ENCODE measurements at regions not wholly inside any gene's neighbourhood (a gene's known extent, or its start where the extent isn't known, plus 50 kb on each side); places are given as distances from the start of the nearest gene placed in this dataset.
"Not testable (repeated sequence)": the region's sequence is repeated elsewhere in the genome, so short reads cannot be mapped to it uniquely, and the experiment has no call there.

DNA sequence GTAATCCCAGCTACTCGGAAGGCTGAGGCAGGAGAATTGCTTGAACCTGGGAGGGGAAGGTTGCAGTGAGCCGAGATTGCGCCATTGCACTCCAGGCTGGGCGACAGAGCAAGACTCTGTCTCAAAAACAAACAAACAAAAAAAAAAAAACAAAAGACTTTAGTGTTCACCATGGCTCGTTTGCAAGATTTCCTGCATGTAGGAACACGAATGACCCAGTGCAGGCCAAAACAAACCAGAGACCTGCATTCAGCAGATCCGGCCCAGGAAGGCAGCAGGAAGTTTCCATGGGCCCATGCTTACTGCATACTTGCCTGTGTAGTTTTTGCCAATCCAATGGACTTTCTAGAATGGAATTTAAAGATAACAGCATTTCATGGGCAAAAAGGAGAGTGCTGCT, 137.2 kb downstream of the GTF2IRD2B start:
- TF ChIP-seq, protein P1, sequence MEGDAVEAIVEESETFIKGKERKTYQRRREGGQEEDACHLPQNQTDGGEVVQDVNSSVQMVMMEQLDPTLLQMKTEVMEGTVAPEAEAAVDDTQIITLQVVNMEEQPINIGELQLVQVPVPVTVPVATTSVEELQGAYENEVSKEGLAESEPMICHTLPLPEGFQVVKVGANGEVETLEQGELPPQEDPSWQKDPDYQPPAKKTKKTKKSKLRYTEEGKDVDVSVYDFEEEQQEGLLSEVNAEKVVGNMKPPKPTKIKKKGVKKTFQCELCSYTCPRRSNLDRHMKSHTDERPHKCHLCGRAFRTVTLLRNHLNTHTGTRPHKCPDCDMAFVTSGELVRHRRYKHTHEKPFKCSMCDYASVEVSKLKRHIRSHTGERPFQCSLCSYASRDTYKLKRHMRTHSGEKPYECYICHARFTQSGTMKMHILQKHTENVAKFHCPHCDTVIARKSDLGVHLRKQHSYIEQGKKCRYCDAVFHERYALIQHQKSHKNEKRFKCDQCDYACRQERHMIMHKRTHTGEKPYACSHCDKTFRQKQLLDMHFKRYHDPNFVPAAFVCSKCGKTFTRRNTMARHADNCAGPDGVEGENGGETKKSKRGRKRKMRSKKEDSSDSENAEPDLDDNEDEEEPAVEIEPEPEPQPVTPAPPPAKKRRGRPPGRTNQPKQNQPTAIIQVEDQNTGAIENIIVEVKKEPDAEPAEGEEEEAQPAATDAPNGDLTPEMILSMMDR (IDR thresholded peaks at IDR 0.05) = not testable (repeated sequence)
- TF ChIP-seq POLR2A, EP300 (IDR thresholded peaks at IDR 0.05): not testable (repeated sequence)

Data from tibial nerve (tissue), 4 donors.